Epithelial cell of esophagus (primary cell): ENCODE measurements at regions not wholly inside any gene's neighbourhood (a gene's known extent, or its start where the extent isn't known, plus 50 kb on each side); places are given as distances from the start of the nearest gene placed in this dataset.
A peak's percentile ranks its signal among the peaks of the same experiment; 100 is the strongest.

Experiments
- DNase-seq: peaks from one replicate; pipeline ENCODE4 v3.0.0; 2010; ENCODE audit warnings: low read depth
- H3K4me3 ChIP-seq: 2 replicates; pipeline ENCODE4 v1.5.1; 2011; ENCODE audit warnings: mild to moderate bottlenecking, low read length, control low read depth
- CTCF ChIP-seq: IDR thresholded peaks from 2 replicates; pipeline ENCODE4 v1.5.1; 2011; ENCODE audit warnings: low read depth, mild to moderate bottlenecking, low read length, control low read depth, inconsistent platforms; ENCODE audit not compliant: insufficient read depth; ENCODE audit errors: missing control alignments

- no peak overlapping the region for H3K4me3 ChIP-seq
Observed at GRCh38 chr7:130982651-130983050, 248.6 kb upstream of the KLF14 start.

GRCh38 chr7:130985361-130985760 is 251.4 kb upstream of the KLF14 start:
- no peak for DNase-seq
- TF ChIP-seq CTCF, result no peak

More at GRCh38 chr7:130982651-130983050, 248.6 kb upstream of the KLF14 start:
- no peak for DNase-seq
- TF ChIP-seq CTCF, result no peak

GRCh38 chr7:130986261-130986690 is 252.3 kb upstream of the KLF14 start:
- DNase-seq, result no peak
- no peak overlapping the region for H3K4me3 ChIP-seq
- no peak for TF ChIP-seq CTCF

More at GRCh38 chr7:130985361-130985760, 251.4 kb upstream of the KLF14 start:
- no peak overlapping the region for H3K4me3 ChIP-seq

- H3K4me3 ChIP-seq, result no peak overlapping the region
- no peak for TF ChIP-seq CTCF
- peak; percentile 45 for DNase-seq
Observed at GRCh38 chr7:130987092-130987491, 253.1 kb upstream of the KLF14 start.

- TF ChIP-seq CTCF, result no peak
- no peak for DNase-seq
- H3K4me3 ChIP-seq, result no peak overlapping the region
Observed at GRCh38 chr7:130988443-130988842, 254.4 kb upstream of the KLF14 start.

GRCh38 chr7:130989101-130989795 is 255.2 kb upstream of the KLF14 start:
- DNase-seq, result no peak
- no peak for TF ChIP-seq CTCF
- H3K4me3 ChIP-seq, result no peak overlapping the region
